GM19240 (cell line): ENCODE measurements at regions not wholly inside any gene's neighbourhood (a gene's known extent, or its start where the extent isn't known, plus 50 kb on each side); places are given as distances from the start of the nearest gene placed in this dataset.
"Not testable (repeated sequence)": the region's sequence is repeated elsewhere in the genome, so short reads cannot be mapped to it uniquely, and the experiment has no call there.

Source experiments
- DNase-seq: peaks from one replicate; pipeline ENCODE4 v3.0.0; 2011; ENCODE audit warnings: low spot score; ENCODE audit not compliant: insufficient read length

DNA sequence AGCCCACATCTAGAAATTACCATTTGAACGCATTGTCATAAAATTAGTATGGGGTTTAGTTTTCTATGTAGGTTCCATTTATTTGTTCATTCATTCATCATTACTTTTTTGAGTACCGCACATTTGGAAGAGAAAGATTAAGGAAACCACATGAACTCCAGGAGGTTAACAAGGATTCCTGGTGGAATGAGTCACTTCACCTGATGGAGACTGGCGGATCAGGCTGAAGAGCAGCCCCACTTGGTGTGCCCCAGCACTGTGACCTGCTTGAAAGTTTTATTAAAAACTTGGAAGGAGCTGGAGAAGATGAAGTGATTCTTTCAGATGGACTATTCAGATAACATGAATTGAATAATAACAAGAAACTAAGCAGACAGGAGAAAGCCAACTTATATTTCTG, 293.6 kb upstream of the CDH11 start:
- no peak for DNase-seq

DNA sequence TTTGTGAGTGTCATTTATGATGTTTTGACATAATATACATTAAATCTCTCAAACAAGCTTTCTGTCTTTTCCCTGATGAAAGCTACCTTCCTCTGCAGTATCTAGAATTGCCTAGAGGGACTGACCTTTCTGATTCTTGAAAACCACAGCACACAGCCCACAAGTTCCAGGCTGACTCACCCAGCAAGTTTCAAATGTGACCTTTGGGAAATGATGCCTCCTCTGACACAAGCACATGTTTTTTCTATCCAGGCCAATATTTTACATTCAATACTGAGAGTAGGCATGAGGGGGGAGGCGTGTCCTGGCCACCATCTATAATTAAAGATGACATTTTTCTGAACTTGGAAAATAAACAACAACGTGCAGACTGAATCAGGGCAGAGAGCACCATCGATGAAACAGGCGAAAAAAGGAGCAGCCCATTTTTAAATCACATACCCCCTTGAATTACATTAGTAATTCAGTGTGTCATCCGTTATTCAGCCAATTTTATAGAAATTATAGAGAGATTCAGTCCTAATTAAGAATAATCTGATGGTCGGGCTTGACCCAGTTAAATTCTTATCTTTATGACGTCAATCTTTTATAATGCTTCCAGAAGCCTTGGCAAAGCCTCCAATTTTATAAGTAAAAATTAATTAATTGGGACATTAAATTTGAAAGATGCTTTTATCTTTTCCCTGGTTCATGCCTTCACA, 292.6 kb upstream of the CDH11 start:
- no peak for DNase-seq

DNA sequence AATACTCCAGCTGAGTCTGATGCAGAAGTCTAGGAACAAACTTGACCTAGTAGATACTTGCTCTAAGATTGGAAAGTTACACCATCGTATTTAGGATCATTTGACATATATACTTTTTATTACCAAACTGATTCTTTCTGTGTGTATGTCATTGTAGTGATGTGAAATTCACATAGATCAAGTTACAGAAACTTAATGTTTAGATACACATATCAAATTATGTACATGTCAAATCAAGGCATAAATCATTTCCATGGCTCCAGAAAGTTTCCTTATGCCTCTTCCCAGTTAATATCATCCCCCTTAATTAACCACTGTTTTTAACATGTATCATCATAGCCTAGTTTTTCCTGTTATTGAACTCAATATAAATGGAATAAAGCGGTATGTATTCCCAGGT, 292.0 kb upstream of the CDH11 start:
- DNase-seq: no peak

GRCh38 chr16:65410801-65411200, 288.9 kb upstream of the CDH11 start:
- no peak for DNase-seq

DNA sequence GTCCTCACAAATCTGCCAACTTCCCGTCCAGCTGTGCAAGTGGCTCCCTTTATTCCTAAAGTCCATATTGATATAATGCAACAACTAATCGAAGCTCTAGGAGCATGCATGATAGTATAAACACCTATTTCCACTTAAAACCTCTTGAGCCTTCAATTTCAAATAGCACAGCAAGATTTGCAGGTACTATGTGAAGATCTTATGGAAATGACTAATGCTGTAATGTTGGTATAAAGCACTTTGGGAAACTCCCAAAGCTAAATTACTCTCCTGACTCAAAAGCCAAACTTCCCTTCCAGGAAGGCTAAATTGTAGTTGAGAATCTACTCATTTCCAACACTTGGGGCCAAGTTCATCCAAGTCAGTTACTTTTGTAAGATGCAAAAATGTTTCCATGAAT, 287.6 kb upstream of the CDH11 start:
- DNase-seq: no peak

GRCh38 chr16:65406933-65407332, 285.1 kb upstream of the CDH11 start:
- no peak for DNase-seq

- DNase-seq: no peak
Measured at GRCh38 chr16:65406116-65406515, 284.3 kb upstream of the CDH11 start.

- DNase-seq: no peak
Measured at GRCh38 chr16:65394281-65394680, 272.4 kb upstream of the CDH11 start.

GRCh38 chr16:65392806-65393565, 271.1 kb upstream of the CDH11 start:
- DNase-seq: no peak

DNA sequence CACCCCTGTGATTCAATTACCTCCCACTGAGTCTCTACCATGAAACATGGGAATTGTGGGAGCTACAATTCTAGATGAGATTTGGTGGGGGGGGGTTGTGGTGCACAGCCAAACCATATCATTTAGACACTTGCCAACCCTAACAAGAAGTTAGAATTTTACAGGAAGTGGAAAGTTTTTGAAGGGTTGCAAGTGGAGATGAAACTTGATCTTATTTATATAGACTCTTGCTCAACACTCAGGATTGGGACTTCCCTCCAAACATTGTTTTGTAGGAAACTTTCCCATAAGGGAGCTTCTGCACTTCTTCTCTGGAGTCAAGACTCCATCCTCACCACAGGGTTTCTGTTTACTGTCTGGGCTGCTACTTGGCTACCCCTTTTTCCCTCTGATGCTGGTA, 266.7 kb upstream of the CDH11 start:
- no peak for DNase-seq

GRCh38 chr16:65386672-65387071, 264.8 kb upstream of the CDH11 start:
- DNase-seq: no peak

- DNase-seq: no peak
Measured at GRCh38 chr16:65384441-65384840, 262.6 kb upstream of the CDH11 start.

DNA sequence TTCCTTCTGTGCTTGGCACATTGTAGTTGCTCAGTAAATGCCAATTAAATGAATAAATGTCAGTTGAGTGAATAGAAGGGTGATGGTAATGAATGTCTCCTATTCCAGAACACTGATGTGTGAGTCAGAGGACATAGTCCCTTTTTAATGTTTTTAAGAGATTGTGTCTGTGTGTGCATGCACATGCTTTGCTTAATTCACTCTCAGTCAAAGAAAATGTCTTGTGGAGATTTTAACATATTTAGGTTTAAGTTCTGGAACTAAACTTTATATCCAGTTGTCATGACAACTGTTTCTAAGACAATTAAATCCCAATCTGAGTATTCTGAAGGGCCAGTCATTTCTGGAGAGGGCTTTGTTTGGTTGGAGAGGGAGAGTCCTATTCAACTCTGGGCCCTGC, 255.3 kb upstream of the CDH11 start:
- no peak for DNase-seq

GRCh38 chr16:65376601-65377000, 254.7 kb upstream of the CDH11 start:
- no peak for DNase-seq

DNA sequence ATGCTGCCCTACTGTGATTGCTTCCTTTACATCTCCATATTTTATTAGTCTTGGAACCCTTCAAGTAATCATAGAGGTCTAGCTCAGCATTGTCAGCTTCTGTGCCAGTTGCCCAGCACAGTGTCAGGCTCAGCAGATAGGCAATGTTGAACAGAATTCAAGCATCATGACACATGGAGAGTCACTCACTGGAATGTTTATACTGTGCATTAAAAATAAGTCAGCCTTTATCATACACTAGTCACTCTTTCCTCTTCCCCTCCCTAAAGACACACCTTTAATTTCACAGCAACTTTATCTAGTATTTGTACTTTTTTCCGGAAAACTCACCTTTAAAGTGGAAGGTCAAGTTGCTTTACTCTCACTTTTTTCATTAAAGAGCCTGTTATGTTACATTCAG, 253.8 kb upstream of the CDH11 start:
- no peak for DNase-seq

DNA sequence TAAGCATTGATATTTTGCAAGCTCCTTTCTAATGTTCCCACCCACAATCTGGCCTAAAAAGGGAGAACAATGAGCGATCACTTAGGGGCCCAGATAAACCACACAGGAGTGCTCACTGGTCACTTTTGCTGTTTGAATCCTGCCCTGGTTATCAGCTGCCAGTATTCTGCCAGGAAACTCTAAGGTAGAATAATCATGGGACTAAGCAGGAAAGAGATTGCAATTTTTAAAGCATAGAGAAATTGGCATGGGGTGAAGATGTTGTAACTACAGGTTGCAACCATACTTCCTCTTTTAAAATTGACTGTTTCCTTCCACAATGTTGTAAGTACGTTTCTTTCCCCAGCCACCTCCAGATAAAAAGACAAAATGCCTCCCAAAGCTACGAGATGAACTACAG, 251.2 kb upstream of the CDH11 start:
- DNase-seq: no peak

- no peak for DNase-seq
Measured at GRCh38 chr16:65372171-65372570, 250.3 kb upstream of the CDH11 start.

DNA sequence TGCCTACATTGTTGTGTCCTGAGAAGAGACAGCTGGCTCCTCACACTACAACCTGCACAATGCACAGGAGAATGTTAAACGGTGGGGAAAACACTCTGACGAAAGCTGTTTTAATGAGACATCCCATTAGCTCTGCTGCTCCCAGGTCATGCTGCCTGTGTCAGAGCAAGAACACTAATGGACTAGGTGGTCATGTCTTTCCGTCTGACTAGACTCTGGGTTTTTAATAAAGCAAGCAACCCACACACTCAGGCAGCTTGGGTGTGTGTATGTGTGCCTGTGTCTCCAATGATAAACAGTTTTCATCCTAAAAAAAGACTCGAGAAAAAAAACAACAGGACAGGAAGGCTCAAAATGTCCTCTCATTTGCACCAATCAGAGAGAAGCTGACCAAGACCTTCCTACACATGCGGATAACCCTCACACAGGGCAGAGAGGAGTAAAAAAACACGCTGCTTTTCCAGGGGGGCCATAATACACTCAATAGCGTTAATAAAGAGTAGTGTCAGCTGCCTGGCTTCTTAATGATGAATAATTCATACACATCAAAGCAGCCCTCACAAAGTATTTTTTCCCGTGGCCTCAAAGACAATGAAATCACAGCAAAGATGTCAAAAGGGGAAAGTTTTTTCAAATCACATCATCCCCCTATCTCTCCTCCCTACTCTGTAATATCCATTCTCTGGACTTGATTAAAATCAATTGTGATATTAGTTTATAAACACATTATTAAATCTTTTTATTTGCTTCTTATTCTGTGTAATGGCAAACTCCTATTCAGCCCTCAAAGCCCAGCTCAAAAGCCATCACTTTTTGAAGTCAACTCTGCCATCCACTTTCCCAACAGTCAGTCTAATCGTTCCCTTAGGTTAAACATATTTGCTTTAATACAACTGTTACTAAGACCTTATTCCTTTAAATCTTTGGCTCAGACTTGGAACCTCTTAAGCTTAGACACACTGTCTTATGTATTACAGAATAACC, 244.2 kb upstream of the CDH11 start:
- no peak for DNase-seq

- DNase-seq: not testable (repeated sequence)
Measured at GRCh38 chr16:65356721-65357120, 234.9 kb upstream of the CDH11 start.

DNA sequence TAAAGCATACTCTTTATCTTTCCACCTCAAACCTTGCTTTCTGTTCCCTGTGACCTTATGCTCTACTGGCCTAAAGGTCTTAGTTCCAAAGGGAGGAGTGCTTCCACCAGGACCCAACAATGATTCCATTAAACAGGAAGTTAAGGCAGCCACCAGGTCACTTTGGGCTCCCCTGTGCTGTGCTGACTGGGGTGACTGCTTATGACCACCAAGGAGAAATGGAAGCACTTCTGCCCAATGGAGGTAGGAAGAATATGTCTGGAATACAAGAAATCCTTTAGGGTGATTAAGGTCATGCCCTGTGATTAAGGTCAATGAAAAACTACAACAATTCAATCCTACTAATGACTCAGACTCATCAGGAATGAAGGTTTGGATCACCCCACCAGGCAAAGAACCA, 233.8 kb upstream of the CDH11 start:
- no peak for DNase-seq

DNA sequence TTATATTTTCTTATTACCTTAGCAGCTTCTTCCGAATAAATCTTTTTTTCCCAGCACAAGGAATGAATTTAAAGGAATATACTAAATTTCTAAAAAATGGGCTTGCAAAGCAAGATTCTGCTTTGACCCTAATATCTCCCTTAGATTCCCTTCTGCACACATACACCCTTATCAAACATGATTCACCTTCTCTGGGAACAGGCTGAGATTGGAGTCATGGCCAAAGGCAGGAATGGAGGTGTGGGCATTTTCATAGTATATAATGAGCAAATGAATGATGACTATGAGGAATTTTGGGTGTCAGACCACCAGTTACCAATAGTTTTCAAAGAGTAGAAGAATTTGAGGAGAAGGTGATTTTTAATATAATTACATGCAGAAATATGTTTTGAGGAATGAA, 231.3 kb upstream of the CDH11 start:
- DNase-seq: no peak

- no peak for DNase-seq
Measured at GRCh38 chr16:65349626-65350025, 227.8 kb upstream of the CDH11 start.
